ENCODE measurements at regions not wholly inside any gene's neighbourhood (a gene's known extent, or its start where the extent isn't known, plus 50 kb on each side); places are given as distances from the start of the nearest gene placed in this dataset.

- TF ChIP-seq, protein P1, sequence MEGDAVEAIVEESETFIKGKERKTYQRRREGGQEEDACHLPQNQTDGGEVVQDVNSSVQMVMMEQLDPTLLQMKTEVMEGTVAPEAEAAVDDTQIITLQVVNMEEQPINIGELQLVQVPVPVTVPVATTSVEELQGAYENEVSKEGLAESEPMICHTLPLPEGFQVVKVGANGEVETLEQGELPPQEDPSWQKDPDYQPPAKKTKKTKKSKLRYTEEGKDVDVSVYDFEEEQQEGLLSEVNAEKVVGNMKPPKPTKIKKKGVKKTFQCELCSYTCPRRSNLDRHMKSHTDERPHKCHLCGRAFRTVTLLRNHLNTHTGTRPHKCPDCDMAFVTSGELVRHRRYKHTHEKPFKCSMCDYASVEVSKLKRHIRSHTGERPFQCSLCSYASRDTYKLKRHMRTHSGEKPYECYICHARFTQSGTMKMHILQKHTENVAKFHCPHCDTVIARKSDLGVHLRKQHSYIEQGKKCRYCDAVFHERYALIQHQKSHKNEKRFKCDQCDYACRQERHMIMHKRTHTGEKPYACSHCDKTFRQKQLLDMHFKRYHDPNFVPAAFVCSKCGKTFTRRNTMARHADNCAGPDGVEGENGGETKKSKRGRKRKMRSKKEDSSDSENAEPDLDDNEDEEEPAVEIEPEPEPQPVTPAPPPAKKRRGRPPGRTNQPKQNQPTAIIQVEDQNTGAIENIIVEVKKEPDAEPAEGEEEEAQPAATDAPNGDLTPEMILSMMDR (IDR thresholded peaks at IDR 0.05), result no peak
- no peak for TF ChIP-seq POLR2A (IDR thresholded peaks at IDR 0.05)
Observed at GRCh38 chr13:80010286-80010831, 330.6 kb downstream of the SPRY2 start.
